GM19463 (cell line): ENCODE measurements at regions not wholly inside any gene's neighbourhood (a gene's known extent, or its start where the extent isn't known, plus 50 kb on each side); places are given as distances from the start of the nearest gene placed in this dataset.
"Not testable (repeated sequence)": the region's sequence is repeated elsewhere in the genome, so short reads cannot be mapped to it uniquely, and the experiment has no call there.

ENCODE experiments used
- ATAC-seq: cut with Tn5 transposase; IDR thresholded peaks from one replicate; pipeline ENCODE4 v1.9.1; 2021; ENCODE audit warnings: mild to moderate bottlenecking, moderate library complexity; ENCODE audit not compliant: unreplicated experiment

- ATAC-seq, result peak; percentile 50
Measured at GRCh38 chr7:81887098-81888090, 117.5 kb upstream of the HGF start.

- ATAC-seq, result no peak
Measured at GRCh38 chr7:81886211-81886764, 116.4 kb upstream of the HGF start.

- no peak for ATAC-seq
Measured at GRCh38 chr7:81884817-81885216, 115.0 kb upstream of the HGF start.

GRCh38 chr7:81883801-81884393 lies 114.0 kb upstream of the HGF start:
- no peak for ATAC-seq

GRCh38 chr7:81882086-81882485 lies 112.2 kb upstream of the HGF start:
- ATAC-seq, result no peak

- no peak for ATAC-seq
Measured at GRCh38 chr7:81877890-81878289, 108.0 kb upstream of the HGF start.

GRCh38 chr7:81873559-81873958 lies 103.7 kb upstream of the HGF start:
- ATAC-seq, result peak; percentile 26

- no peak for ATAC-seq
Measured at GRCh38 chr7:81871606-81872265, 101.9 kb upstream of the HGF start.

- no peak for ATAC-seq
Measured at GRCh38 chr7:81870608-81871007, 100.8 kb upstream of the HGF start.

- ATAC-seq, result peak; percentile 51
Measured at GRCh38 chr7:81869670-81870069, 99.8 kb upstream of the HGF start.

GRCh38 chr7:81865754-81866153 lies 95.9 kb upstream of the HGF start:
- no peak for ATAC-seq

- no peak for ATAC-seq
Measured at GRCh38 chr7:81859433-81859832, 89.6 kb upstream of the HGF start.

GRCh38 chr7:81858820-81859219 lies 89.0 kb upstream of the HGF start:
- ATAC-seq, result not testable (repeated sequence)

- ATAC-seq, result no peak
Measured at GRCh38 chr7:81857385-81857784, 87.5 kb upstream of the HGF start.

- no peak for ATAC-seq
Measured at GRCh38 chr7:81854518-81854917, 84.7 kb upstream of the HGF start.

GRCh38 chr7:81852701-81853100 lies 82.9 kb upstream of the HGF start:
- no peak for ATAC-seq

GRCh38 chr7:81851413-81851812 lies 81.6 kb upstream of the HGF start:
- no peak for ATAC-seq

- ATAC-seq, result peak; percentile 73
Measured at GRCh38 chr7:81846398-81846797, 76.6 kb upstream of the HGF start.

GRCh38 chr7:81845744-81846241 lies 75.9 kb upstream of the HGF start:
- peak; percentile 73 for ATAC-seq

GRCh38 chr7:81843657-81844056 lies 73.8 kb upstream of the HGF start:
- not testable (repeated sequence) for ATAC-seq

- ATAC-seq, result no peak
Measured at GRCh38 chr7:81842361-81842760, 72.5 kb upstream of the HGF start.
